Keratinocyte (primary cell): ENCODE measurements at regions not wholly inside any gene's neighbourhood (a gene's known extent, or its start where the extent isn't known, plus 50 kb on each side); places are given as distances from the start of the nearest gene placed in this dataset.
"Not testable (repeated sequence)": the region's sequence is repeated elsewhere in the genome, so short reads cannot be mapped to it uniquely, and the experiment has no call there.

Experiments
- DNase-seq: peaks from one replicate; pipeline ENCODE4 v3.0.0-alpha.2; 2011; ENCODE audit warnings: low read depth, missing footprints, low spot score
- FAIRE-seq: peaks from 2 replicates; lab custom pipeline; 2011; peaks lifted over from hg19 to GRCh38; lab: Jason Lieb, UNC
- H2AFZ ChIP-seq: 2 replicates; pipeline ENCODE4 v1.6.0; 2012; ENCODE audit warnings: low read length, control low read depth, inconsistent platforms; ENCODE audit not compliant: control insufficient read depth
- H3K27ac ChIP-seq: 2 replicates; pipeline ENCODE4 v1.5.1; 2011; ENCODE audit warnings: low read length; ENCODE audit not compliant: control insufficient read depth, insufficient read depth
- H3K27me3 ChIP-seq: 3 replicates; pipeline ENCODE4 v1.6.0; 2011; ENCODE audit warnings: low read length; ENCODE audit not compliant: control insufficient read depth, insufficient read depth; ENCODE audit errors: extremely low read depth
- H3K36me3 ChIP-seq, 2 experiments: 2 replicates in 1 of 2; 3 replicates in 1 of 2; pipeline ENCODE4 v1.5.1; 2011; ENCODE audit warnings: low read length in 2 of 2, mild to moderate bottlenecking in 1 of 2; ENCODE audit not compliant: control insufficient read depth in 2 of 2, insufficient read depth in 2 of 2; ENCODE audit errors: extremely low read depth in 1 of 2
- H3K4me1 ChIP-seq: 3 replicates; pipeline ENCODE4 v1.5.1; 2011; ENCODE audit warnings: low read length; ENCODE audit not compliant: control insufficient read depth, insufficient read depth; ENCODE audit errors: extremely low read depth
- H3K4me2 ChIP-seq: 3 replicates; pipeline ENCODE4 v1.6.0; 2011; ENCODE audit warnings: low read depth, low read length; ENCODE audit not compliant: control insufficient read depth, insufficient read depth; ENCODE audit errors: extremely low read depth
- H3K4me3 ChIP-seq, 3 experiments: fragments of 200-600 bp in 1 of 3; sonication (generic) in 1 of 3; 2 replicates in 2 of 3; 3 replicates in 1 of 3; pipeline ENCODE4 v1.5.1; 2011 to 2016; ENCODE audit warnings: low read length in 3 of 3, mild to moderate bottlenecking in 3 of 3, control low read depth in 2 of 3, inconsistent platforms in 1 of 3, low read depth in 1 of 3, mixed read lengths in 1 of 3, mixed run types in 1 of 3, moderate library complexity in 1 of 3; ENCODE audit not compliant: control insufficient read depth in 2 of 3, insufficient read depth in 2 of 3; ENCODE audit errors: extremely low read depth in 1 of 3
- H3K79me2 ChIP-seq: 2 replicates; pipeline ENCODE4 v1.6.0; 2012; ENCODE audit warnings: low read length; ENCODE audit not compliant: control insufficient read depth, insufficient read depth
- H3K9ac ChIP-seq: 3 replicates; pipeline ENCODE4 v1.6.0; 2011; ENCODE audit warnings: low read length; ENCODE audit not compliant: control insufficient read depth, insufficient read depth; ENCODE audit errors: extremely low read depth
- H3K9me1 ChIP-seq: 3 replicates; pipeline ENCODE4 v1.6.0; 2011; ENCODE audit warnings: low read length; ENCODE audit not compliant: control insufficient read depth, insufficient read depth; ENCODE audit errors: extremely low read depth
- H3K9me3 ChIP-seq: 2 replicates; pipeline ENCODE4 v1.5.1; 2012; ENCODE audit warnings: low read depth, low read length; ENCODE audit not compliant: control insufficient read depth
- H4K20me1 ChIP-seq: 3 replicates; pipeline ENCODE4 v1.6.0; 2011; ENCODE audit warnings: low read length; ENCODE audit not compliant: control insufficient read depth, insufficient read depth; ENCODE audit errors: extremely low read depth
- CTCF ChIP-seq, 3 experiments: IDR thresholded peaks in 1 of 3; conservative IDR thresholded peaks in 1 of 3; optimal IDR thresholded peaks in 1 of 3; 2 replicates in 2 of 3; 3 replicates in 1 of 3; pipeline versions ENCODE3 to v1.5.1; 2011; ENCODE audit warnings: low read length in 3 of 3, mild to moderate bottlenecking in 3 of 3, moderate library complexity in 2 of 3, control low read depth in 1 of 3, inconsistent platforms in 1 of 3; ENCODE audit not compliant: insufficient read depth in 2 of 3; ENCODE audit errors: extremely low read depth in 1 of 3
- EZH2 ChIP-seq: IDR thresholded peaks from one replicate; pipeline ENCODE4 v1.6.1; 2012; ENCODE audit warnings: inconsistent platforms, mild to moderate bottlenecking, low read length, moderate library complexity
- dilution Hi-C: fragments of 300-500 bp; cut with MboI; formaldehyde crosslinking; loops from one replicate; pipeline ENCODE4 v1.7.0; 2020; ENCODE audit warnings: low sequenced_read_pairs; ENCODE audit not compliant: extremely low pct_ligation_motif_present

DNA sequence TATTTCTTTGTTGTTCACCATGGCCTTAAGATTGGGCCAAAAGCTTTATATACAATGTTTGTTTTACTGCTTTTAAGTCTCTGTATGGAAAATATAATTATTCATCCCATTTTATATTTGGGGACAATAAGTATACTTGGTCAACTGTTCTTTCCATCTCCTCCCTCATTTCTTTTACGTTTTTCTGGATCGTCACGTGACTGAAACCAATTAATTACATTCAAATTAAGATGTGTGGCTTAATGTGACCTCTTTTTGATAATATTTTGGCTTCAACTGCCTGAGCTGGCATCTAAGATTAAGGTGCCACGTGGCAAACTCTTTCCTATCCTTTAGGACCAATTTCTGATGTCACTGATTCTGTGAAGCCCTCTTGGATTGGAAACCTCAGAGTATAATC, 250.1 kb upstream of the SGCD start:
- Histone ChIP-seq H2AFZ (no peak overlapping the region), H3K9me1 (no peaks in the 10 kb centered on the region), H3K36me3 (no peaks in the 10 kb centered on the region), H3K4me3 (no peak overlapping the region), H3K4me1 (no peaks in the 10 kb centered on the region), H4K20me1 (no peaks in the 10 kb centered on the region), H3K9me3 (no peaks in the 10 kb centered on the region), H3K27me3 (no peaks in the 10 kb centered on the region), H3K27ac (no peak overlapping the region), H3K79me2 (no peaks in the 10 kb centered on the region), H3K9ac (no peak overlapping the region), H3K4me2 (no peak overlapping the region)
- dilution Hi-C loops, result no loop called here
- DNase-seq (no peak), FAIRE-seq (no peak)
- no peak for TF ChIP-seq EZH2
- no peak for TF ChIP-seq CTCF (optimal IDR thresholded peaks at IDR 0.05 in 1 of 3, IDR thresholded peaks at IDR 0.05 in 1 of 3, conservative IDR thresholded peaks at IDR 0.05 in 1 of 3; ENCODE audit: extremely low read depth in 1 of 3, insufficient read depth in 2 of 3, low read length in 3 of 3)

DNA sequence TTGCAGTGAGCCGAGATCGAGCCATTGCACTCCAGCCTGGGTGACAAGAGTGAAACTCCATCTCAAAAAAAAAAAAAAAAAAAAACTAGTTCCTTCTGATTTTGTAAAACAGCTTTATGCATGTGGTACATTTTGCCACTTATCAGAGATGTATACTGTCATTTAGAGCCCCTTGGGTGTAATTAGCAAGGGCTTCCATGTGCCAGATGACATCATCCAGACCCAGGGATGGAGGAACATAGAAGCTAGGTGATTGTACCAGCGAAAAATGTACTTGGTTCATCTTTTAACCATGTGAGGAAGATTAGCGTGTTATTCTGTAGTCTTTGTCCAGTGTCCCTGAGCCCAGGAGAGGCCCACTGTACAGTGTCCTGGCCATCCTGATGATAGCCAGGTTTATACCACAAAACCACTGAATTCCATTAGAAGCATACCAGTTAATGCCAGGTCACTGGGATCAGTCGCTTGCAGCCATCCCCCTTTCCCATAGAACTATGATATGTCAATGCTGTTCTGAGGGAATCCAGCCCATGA, 239.3 kb upstream of the SGCD start:
- dilution Hi-C loops, result no loop called here
- H3K4me2 ChIP-seq, result no peak overlapping the region

GRCh38 chr5:156089955-156090940, 236.7 kb upstream of the SGCD start:
- FAIRE-seq, H3K27me3 ChIP-seq, H3K4me2 ChIP-seq, H3K9me3 ChIP-seq, H3K9ac ChIP-seq, H2AFZ ChIP-seq, H3K27ac ChIP-seq, H3K79me2 ChIP-seq, H3K4me3 ChIP-seq, H4K20me1 ChIP-seq, H3K4me1 ChIP-seq, DNase-seq, H3K36me3 ChIP-seq, H3K9me1 ChIP-seq, dilution Hi-C loops: not testable (repeated sequence)

More for the DNA sequence above, 239.3 kb upstream of the SGCD start:
- no peaks in the 10 kb centered on the region for H3K79me2 ChIP-seq
- no peak overlapping the region for H3K4me3 ChIP-seq
- no peaks in the 10 kb centered on the region for H3K36me3 ChIP-seq
- H4K20me1 ChIP-seq, result no peaks in the 10 kb centered on the region
- no peak for FAIRE-seq
- H3K9me3 ChIP-seq, result no peaks in the 10 kb centered on the region
- H3K9ac ChIP-seq, result no peak overlapping the region
- no peaks in the 10 kb centered on the region for H3K9me1 ChIP-seq
- H3K4me1 ChIP-seq, result no peaks in the 10 kb centered on the region
- H3K27me3 ChIP-seq, result no peaks in the 10 kb centered on the region
- no peak for DNase-seq
- no peak overlapping the region for H3K27ac ChIP-seq
- no peak overlapping the region for H2AFZ ChIP-seq
- TF ChIP-seq EZH2 (no peak), CTCF (optimal IDR thresholded peaks at IDR 0.05 in 1 of 3, IDR thresholded peaks at IDR 0.05 in 1 of 3, conservative IDR thresholded peaks at IDR 0.05 in 1 of 3; ENCODE audit: extremely low read depth in 1 of 3, insufficient read depth in 2 of 3, low read length in 3 of 3) (no peak)
